ENCODE measurements at regions not wholly inside any gene's neighbourhood (a gene's known extent, or its start where the extent isn't known, plus 50 kb on each side); places are given as distances from the start of the nearest gene placed in this dataset.

DNA sequence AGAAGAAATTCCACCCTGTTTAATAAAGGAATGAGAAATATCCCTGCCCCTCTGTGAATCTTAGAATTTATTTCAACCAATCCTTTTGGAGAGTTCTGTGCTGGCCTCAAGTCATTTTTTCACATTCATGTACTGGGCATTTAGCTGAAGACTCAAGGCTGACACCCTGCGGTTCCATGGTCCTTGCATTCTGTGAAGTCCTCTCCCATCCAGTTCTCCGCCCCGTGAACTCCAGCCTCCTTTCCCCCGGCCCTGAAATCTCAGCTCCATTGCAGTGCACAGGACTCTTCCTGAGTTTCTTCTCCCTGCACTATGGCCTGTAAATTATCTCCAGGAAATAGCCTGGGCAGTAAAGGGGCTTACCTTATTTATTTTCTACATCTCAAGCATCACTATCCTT is 183.0 kb upstream of the KCND2 start:
- ATAC-seq = no peak

DNA sequence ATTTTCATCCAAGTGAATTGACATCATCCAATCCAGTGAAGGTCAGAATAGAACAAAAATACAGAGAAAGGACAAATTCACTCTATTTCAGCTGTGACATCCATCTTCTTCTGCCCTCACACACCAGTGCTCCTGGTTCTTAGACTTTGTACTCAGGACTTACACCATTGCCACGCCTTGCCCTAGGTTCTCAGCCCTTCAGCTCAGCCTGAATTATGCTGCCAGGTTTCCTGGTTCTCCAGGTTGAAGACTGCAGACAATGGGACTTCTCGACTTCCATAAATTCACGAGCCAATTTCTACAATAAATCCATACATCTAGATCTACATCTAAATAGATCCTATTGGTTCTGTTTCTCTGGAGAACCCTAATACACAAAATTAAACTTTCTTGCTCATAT is 181.2 kb upstream of the KCND2 start:
- DNase-seq (no peak), ATAC-seq (no peak)
- H3K36me3 ChIP-seq = no peaks in the 10 kb centered on the region
- in situ Hi-C loops (cut with MboI; ENCODE audit: low sequenced_read_pairs in 4 of 4) = no loop called here
- H3K4me3 ChIP-seq = no peak overlapping the region
- no peak overlapping the region for H3K27ac ChIP-seq
- H3K27me3 ChIP-seq = no peaks in the 10 kb centered on the region
- TF ChIP-seq, protein P1, sequence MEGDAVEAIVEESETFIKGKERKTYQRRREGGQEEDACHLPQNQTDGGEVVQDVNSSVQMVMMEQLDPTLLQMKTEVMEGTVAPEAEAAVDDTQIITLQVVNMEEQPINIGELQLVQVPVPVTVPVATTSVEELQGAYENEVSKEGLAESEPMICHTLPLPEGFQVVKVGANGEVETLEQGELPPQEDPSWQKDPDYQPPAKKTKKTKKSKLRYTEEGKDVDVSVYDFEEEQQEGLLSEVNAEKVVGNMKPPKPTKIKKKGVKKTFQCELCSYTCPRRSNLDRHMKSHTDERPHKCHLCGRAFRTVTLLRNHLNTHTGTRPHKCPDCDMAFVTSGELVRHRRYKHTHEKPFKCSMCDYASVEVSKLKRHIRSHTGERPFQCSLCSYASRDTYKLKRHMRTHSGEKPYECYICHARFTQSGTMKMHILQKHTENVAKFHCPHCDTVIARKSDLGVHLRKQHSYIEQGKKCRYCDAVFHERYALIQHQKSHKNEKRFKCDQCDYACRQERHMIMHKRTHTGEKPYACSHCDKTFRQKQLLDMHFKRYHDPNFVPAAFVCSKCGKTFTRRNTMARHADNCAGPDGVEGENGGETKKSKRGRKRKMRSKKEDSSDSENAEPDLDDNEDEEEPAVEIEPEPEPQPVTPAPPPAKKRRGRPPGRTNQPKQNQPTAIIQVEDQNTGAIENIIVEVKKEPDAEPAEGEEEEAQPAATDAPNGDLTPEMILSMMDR (IDR thresholded peaks at IDR 0.05 in 4 of 5, conservative IDR thresholded peaks at IDR 0.05 in 1 of 5) = no peak
- TF ChIP-seq POLR2A (IDR thresholded peaks at IDR 0.05) = no peak
- H3K9me3 ChIP-seq = no peaks in the 10 kb centered on the region
- H3K4me1 ChIP-seq = no peaks in the 10 kb centered on the region
- intact Hi-C loops (cut with DNase I; ENCODE audit: low total_unique reads) = no loop called here

More for the DNA sequence above, 183.0 kb upstream of the KCND2 start:
- Histone ChIP-seq H3K4me3 (no peak overlapping the region), H3K4me1 (no peaks in the 10 kb centered on the region), H3K27me3 (no peaks in the 10 kb centered on the region), H3K9me3 (no peaks in the 10 kb centered on the region), H3K36me3 (no peaks in the 10 kb centered on the region), H3K27ac (no peak overlapping the region)
- no peak for DNase-seq
- in situ Hi-C loops (cut with MboI; ENCODE audit: low sequenced_read_pairs in 4 of 4) (no loop called here), intact Hi-C loops (cut with DNase I; ENCODE audit: low total_unique reads) (no loop called here)
- TF ChIP-seq, protein P1 (IDR thresholded peaks at IDR 0.05 in 4 of 5, conservative IDR thresholded peaks at IDR 0.05 in 1 of 5) = no peak
- no peak for TF ChIP-seq POLR2A (IDR thresholded peaks at IDR 0.05)

DNA sequence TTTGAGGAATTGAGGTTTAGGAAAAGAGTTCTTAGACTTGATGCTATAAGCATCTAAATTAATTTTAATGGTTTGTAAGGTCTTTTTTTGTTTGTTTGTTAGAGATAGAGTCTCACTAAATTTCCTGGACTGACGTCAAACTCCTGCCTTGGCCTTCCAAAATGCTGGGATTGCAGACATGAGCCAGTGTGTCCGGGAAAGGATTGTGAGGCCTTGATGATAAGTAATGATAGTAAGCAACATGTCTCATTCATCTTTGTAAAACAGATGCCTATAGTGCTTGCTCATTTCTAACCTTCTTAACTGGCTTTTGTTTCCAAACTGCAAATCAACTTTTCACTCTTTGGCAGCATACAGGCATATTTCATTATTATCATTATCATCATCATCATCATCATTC is 176.0 kb upstream of the KCND2 start:
- H3K36me3 ChIP-seq = no peaks in the 10 kb centered on the region
- no peaks in the 10 kb centered on the region for H3K4me1 ChIP-seq
- H3K9me3 ChIP-seq = no peaks in the 10 kb centered on the region
- no peak for TF ChIP-seq POLR2A (IDR thresholded peaks at IDR 0.05)
- TF ChIP-seq, protein P1 (IDR thresholded peaks at IDR 0.05 in 4 of 5, conservative IDR thresholded peaks at IDR 0.05 in 1 of 5) = no peak
- H3K27me3 ChIP-seq = no peaks in the 10 kb centered on the region
- intact Hi-C loops (cut with DNase I; ENCODE audit: low total_unique reads) = no loop called here
- ATAC-seq = no peak
- H3K4me3 ChIP-seq = no peak overlapping the region
- in situ Hi-C loops (cut with MboI; ENCODE audit: low sequenced_read_pairs in 4 of 4) = no loop called here
- no peak for DNase-seq
- no peak overlapping the region for H3K27ac ChIP-seq

DNA sequence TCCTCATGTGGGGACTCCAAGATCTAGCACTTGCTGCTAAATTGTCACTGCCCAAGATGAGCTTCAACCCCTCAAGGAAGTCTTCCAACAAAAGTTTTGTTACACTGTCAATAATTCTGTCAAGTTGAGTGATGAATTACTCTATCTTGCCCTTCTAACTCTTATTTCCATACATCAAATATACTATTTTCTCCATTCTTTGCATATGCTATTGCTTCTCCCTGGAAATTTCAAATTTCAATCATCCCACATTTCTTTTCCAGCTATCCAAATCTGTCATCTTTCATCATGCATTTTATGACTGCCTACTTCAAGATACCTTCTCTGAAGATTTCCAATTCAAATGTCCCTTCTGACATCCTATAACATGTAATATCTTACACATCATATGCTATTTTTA is 175.2 kb upstream of the KCND2 start:
- Histone ChIP-seq H3K36me3 (no peaks in the 10 kb centered on the region), H3K27ac (no peak overlapping the region), H3K27me3 (no peaks in the 10 kb centered on the region), H3K4me1 (no peaks in the 10 kb centered on the region), H3K4me3 (no peak overlapping the region), H3K9me3 (no peaks in the 10 kb centered on the region)
- intact Hi-C loops (cut with DNase I; ENCODE audit: low total_unique reads) (no loop called here), in situ Hi-C loops (cut with MboI; ENCODE audit: low sequenced_read_pairs in 4 of 4) (no loop called here)
- no peak for DNase-seq
- TF ChIP-seq POLR2A (IDR thresholded peaks at IDR 0.05) = no peak
- TF ChIP-seq, protein P1 (IDR thresholded peaks at IDR 0.05 in 4 of 5, conservative IDR thresholded peaks at IDR 0.05 in 1 of 5) = no peak
- ATAC-seq = no peak

DNA sequence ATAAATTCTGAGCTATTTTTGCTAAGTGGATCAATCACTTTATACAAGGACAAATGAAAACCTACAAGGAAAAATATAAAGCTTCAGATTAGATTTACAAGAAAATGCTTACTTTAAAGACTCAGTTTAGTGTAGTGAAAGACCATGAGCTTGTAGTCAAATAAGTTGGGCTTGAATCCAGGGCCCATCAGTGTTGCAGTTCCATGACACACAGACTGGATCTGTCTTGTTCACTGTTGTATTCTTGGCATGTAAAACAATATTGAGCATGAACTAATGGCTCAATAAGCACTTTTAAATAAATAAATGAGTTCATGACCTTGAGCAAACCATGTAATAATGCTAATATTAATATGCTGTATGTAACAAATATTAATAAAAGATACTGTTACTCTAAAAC is 164.6 kb upstream of the KCND2 start:
- DNase-seq (no peak), ATAC-seq (no peak)
- in situ Hi-C loops (cut with MboI; ENCODE audit: low sequenced_read_pairs in 4 of 4) = no loop called here
- Histone ChIP-seq H3K27ac (no peak overlapping the region), H3K9me3 (peaks cover 0 to 3% (median 0%) of the 10 kb centered on the region in 3 donors), H3K4me1 (no peaks in the 10 kb centered on the region), H3K36me3 (no peaks in the 10 kb centered on the region), H3K27me3 (no peaks in the 10 kb centered on the region), H3K4me3 (no peak overlapping the region)
- TF ChIP-seq, protein P1 (IDR thresholded peaks at IDR 0.05 in 4 of 5, conservative IDR thresholded peaks at IDR 0.05 in 1 of 5) = no peak
- no peak for TF ChIP-seq POLR2A (IDR thresholded peaks at IDR 0.05)
- intact Hi-C loops (cut with DNase I; ENCODE audit: low total_unique reads) = no loop called here

Data from gastrocnemius medialis (tissue), 4 donors.